ENCODE measurements at regions not wholly inside any gene's neighbourhood (a gene's known extent, or its start where the extent isn't known, plus 50 kb on each side); places are given as distances from the start of the nearest gene placed in this dataset.

- Histone ChIP-seq H3K4me1 (ENCODE audit: control insufficient read depth in 1 of 2, insufficient read depth in 2 of 2, low read length in 2 of 2) (peaks cover 0 to 4% of the 10 kb centered on the region in 2 donors), H3K27me3 (ENCODE audit: control insufficient read depth in 1 of 2, insufficient read depth in 2 of 2, low read length in 2 of 2) (no peaks in the 10 kb centered on the region), H3K9ac (ENCODE audit: low read depth in 1 of 2, low read length in 2 of 2) (no peak overlapping the region), H3K36me3 (ENCODE audit: control insufficient read depth in 1 of 2, insufficient read depth in 2 of 2, low read length in 2 of 2) (no peaks in the 10 kb centered on the region), H3K27ac (ENCODE audit: low read depth, low read length) (no peak overlapping the region), H3K9me3 (ENCODE audit: control insufficient read depth in 1 of 2, low read length in 2 of 2) (no peaks in the 10 kb centered on the region), H3K4me3 (ENCODE audit: low read depth in 1 of 2, low read length in 2 of 2) (no peak overlapping the region)
These were observed 281.0 kb upstream of the TBL1XR1 start for GRCh38 chr3:177478170-177478867.

- no peaks in the 10 kb centered on the region for H3K9me3 ChIP-seq (ENCODE audit: control insufficient read depth in 1 of 2, low read length in 2 of 2)
- H3K36me3 ChIP-seq (ENCODE audit: control insufficient read depth in 1 of 2, insufficient read depth in 2 of 2, low read length in 2 of 2), result no peaks in the 10 kb centered on the region
- no peaks in the 10 kb centered on the region for H3K27me3 ChIP-seq (ENCODE audit: control insufficient read depth in 1 of 2, insufficient read depth in 2 of 2, low read length in 2 of 2)
- H3K4me1 ChIP-seq (ENCODE audit: control insufficient read depth in 1 of 2, insufficient read depth in 2 of 2, low read length in 2 of 2), result peaks cover 0 to 4% of the 10 kb centered on the region in 2 donors
- no peak overlapping the region for H3K4me3 ChIP-seq (ENCODE audit: low read depth in 1 of 2, low read length in 2 of 2)
- H3K27ac ChIP-seq (ENCODE audit: low read depth, low read length), result no peak overlapping the region
- no peak overlapping the region for H3K9ac ChIP-seq (ENCODE audit: low read depth in 1 of 2, low read length in 2 of 2)
These were observed 282.3 kb upstream of the TBL1XR1 start for GRCh38 chr3:177479630-177480029.

- Histone ChIP-seq H3K9me3 (ENCODE audit: control insufficient read depth in 1 of 2, low read length in 2 of 2) (peaks cover 0 to 6% of the 10 kb centered on the region in 2 donors), H3K36me3 (ENCODE audit: control insufficient read depth in 1 of 2, insufficient read depth in 2 of 2, low read length in 2 of 2) (no peaks in the 10 kb centered on the region), H3K9ac (ENCODE audit: low read depth in 1 of 2, low read length in 2 of 2) (no peak overlapping the region), H3K4me3 (ENCODE audit: low read depth in 1 of 2, low read length in 2 of 2) (no peak overlapping the region), H3K4me1 (ENCODE audit: control insufficient read depth in 1 of 2, insufficient read depth in 2 of 2, low read length in 2 of 2) (no peaks in the 10 kb centered on the region), H3K27me3 (ENCODE audit: control insufficient read depth in 1 of 2, insufficient read depth in 2 of 2, low read length in 2 of 2) (no peaks in the 10 kb centered on the region), H3K27ac (ENCODE audit: low read depth, low read length) (no peak overlapping the region)
These were observed 284.0 kb upstream of the TBL1XR1 start for GRCh38 chr3:177481329-177481728.

GRCh38 chr3:177482048-177482691 is 284.9 kb upstream of the TBL1XR1 start:
- Histone ChIP-seq H3K27me3 (ENCODE audit: control insufficient read depth in 1 of 2, insufficient read depth in 2 of 2, low read length in 2 of 2) (no peaks in the 10 kb centered on the region), H3K4me1 (ENCODE audit: control insufficient read depth in 1 of 2, insufficient read depth in 2 of 2, low read length in 2 of 2) (no peaks in the 10 kb centered on the region), H3K36me3 (ENCODE audit: control insufficient read depth in 1 of 2, insufficient read depth in 2 of 2, low read length in 2 of 2) (no peaks in the 10 kb centered on the region), H3K9ac (ENCODE audit: low read depth in 1 of 2, low read length in 2 of 2) (no peak overlapping the region), H3K27ac (ENCODE audit: low read depth, low read length) (no peak overlapping the region), H3K4me3 (ENCODE audit: low read depth in 1 of 2, low read length in 2 of 2) (no peak overlapping the region), H3K9me3 (ENCODE audit: control insufficient read depth in 1 of 2, low read length in 2 of 2) (peaks cover 0 to 6% of the 10 kb centered on the region in 2 donors)

GRCh38 chr3:177483182-177483967 is 286.1 kb upstream of the TBL1XR1 start:
- Histone ChIP-seq H3K36me3 (ENCODE audit: control insufficient read depth in 1 of 2, insufficient read depth in 2 of 2, low read length in 2 of 2) (no peaks in the 10 kb centered on the region), H3K27me3 (ENCODE audit: control insufficient read depth in 1 of 2, insufficient read depth in 2 of 2, low read length in 2 of 2) (no peaks in the 10 kb centered on the region), H3K9me3 (ENCODE audit: control insufficient read depth in 1 of 2, low read length in 2 of 2) (peaks cover 0 to 6% of the 10 kb centered on the region in 2 donors), H3K27ac (ENCODE audit: low read depth, low read length) (no peak overlapping the region), H3K4me1 (ENCODE audit: control insufficient read depth in 1 of 2, insufficient read depth in 2 of 2, low read length in 2 of 2) (peaks cover 0 to 3% of the 10 kb centered on the region in 2 donors), H3K4me3 (ENCODE audit: low read depth in 1 of 2, low read length in 2 of 2) (no peak overlapping the region), H3K9ac (ENCODE audit: low read depth in 1 of 2, low read length in 2 of 2) (no peak overlapping the region)

GRCh38 chr3:177484206-177484605 is 286.9 kb upstream of the TBL1XR1 start:
- peaks cover 0 to 6% of the 10 kb centered on the region in 2 donors for H3K9me3 ChIP-seq (ENCODE audit: control insufficient read depth in 1 of 2, low read length in 2 of 2)
- no peak overlapping the region for H3K27ac ChIP-seq (ENCODE audit: low read depth, low read length)
- no peaks in the 10 kb centered on the region for H3K27me3 ChIP-seq (ENCODE audit: control insufficient read depth in 1 of 2, insufficient read depth in 2 of 2, low read length in 2 of 2)
- peaks cover 0 to 3% of the 10 kb centered on the region in 2 donors for H3K4me1 ChIP-seq (ENCODE audit: control insufficient read depth in 1 of 2, insufficient read depth in 2 of 2, low read length in 2 of 2)
- H3K4me3 ChIP-seq (ENCODE audit: low read depth in 1 of 2, low read length in 2 of 2), result no peak overlapping the region
- H3K9ac ChIP-seq (ENCODE audit: low read depth in 1 of 2, low read length in 2 of 2), result no peak overlapping the region
- no peaks in the 10 kb centered on the region for H3K36me3 ChIP-seq (ENCODE audit: control insufficient read depth in 1 of 2, insufficient read depth in 2 of 2, low read length in 2 of 2)

- no peaks in the 10 kb centered on the region for H3K36me3 ChIP-seq (ENCODE audit: control insufficient read depth in 1 of 2, insufficient read depth in 2 of 2, low read length in 2 of 2)
- H3K4me3 ChIP-seq (ENCODE audit: low read depth in 1 of 2, low read length in 2 of 2), result no peak overlapping the region
- peaks cover 0 to 3% of the 10 kb centered on the region in 2 donors for H3K4me1 ChIP-seq (ENCODE audit: control insufficient read depth in 1 of 2, insufficient read depth in 2 of 2, low read length in 2 of 2)
These were observed 287.6 kb upstream of the TBL1XR1 start for GRCh38 chr3:177484926-177485325.

GRCh38 chr3:177487635-177488186 is 290.4 kb upstream of the TBL1XR1 start:
- peaks cover 0 to 6% of the 10 kb centered on the region in 2 donors for H3K9me3 ChIP-seq (ENCODE audit: control insufficient read depth in 1 of 2, low read length in 2 of 2)
- H3K4me1 ChIP-seq (ENCODE audit: control insufficient read depth in 1 of 2, insufficient read depth in 2 of 2, low read length in 2 of 2), result peaks cover 0 to 3% of the 10 kb centered on the region in 2 donors
- no peak overlapping the region for H3K4me3 ChIP-seq (ENCODE audit: low read depth in 1 of 2, low read length in 2 of 2)
- no peaks in the 10 kb centered on the region for H3K27me3 ChIP-seq (ENCODE audit: control insufficient read depth in 1 of 2, insufficient read depth in 2 of 2, low read length in 2 of 2)
- no peak overlapping the region for H3K9ac ChIP-seq (ENCODE audit: low read depth in 1 of 2, low read length in 2 of 2)
- no peak overlapping the region for H3K27ac ChIP-seq (ENCODE audit: low read depth, low read length)
- H3K36me3 ChIP-seq (ENCODE audit: control insufficient read depth in 1 of 2, insufficient read depth in 2 of 2, low read length in 2 of 2), result no peaks in the 10 kb centered on the region

More at GRCh38 chr3:177484926-177485325, 287.6 kb upstream of the TBL1XR1 start:
- H3K9me3 ChIP-seq (ENCODE audit: control insufficient read depth in 1 of 2, low read length in 2 of 2), result peaks cover 0 to 6% of the 10 kb centered on the region in 2 donors
- no peaks in the 10 kb centered on the region for H3K27me3 ChIP-seq (ENCODE audit: control insufficient read depth in 1 of 2, insufficient read depth in 2 of 2, low read length in 2 of 2)
- no peak overlapping the region for H3K27ac ChIP-seq (ENCODE audit: low read depth, low read length)
- H3K9ac ChIP-seq (ENCODE audit: low read depth in 1 of 2, low read length in 2 of 2), result no peak overlapping the region

GRCh38 chr3:177488740-177489139 is 291.5 kb upstream of the TBL1XR1 start:
- no peaks in the 10 kb centered on the region for H3K36me3 ChIP-seq (ENCODE audit: control insufficient read depth in 1 of 2, insufficient read depth in 2 of 2, low read length in 2 of 2)
- peaks cover 0 to 6% of the 10 kb centered on the region in 2 donors for H3K9me3 ChIP-seq (ENCODE audit: control insufficient read depth in 1 of 2, low read length in 2 of 2)
- no peak overlapping the region for H3K9ac ChIP-seq (ENCODE audit: low read depth in 1 of 2, low read length in 2 of 2)
- no peak overlapping the region for H3K4me3 ChIP-seq (ENCODE audit: low read depth in 1 of 2, low read length in 2 of 2)
- H3K27ac ChIP-seq (ENCODE audit: low read depth, low read length), result no peak overlapping the region
- H3K27me3 ChIP-seq (ENCODE audit: control insufficient read depth in 1 of 2, insufficient read depth in 2 of 2, low read length in 2 of 2), result no peaks in the 10 kb centered on the region
- H3K4me1 ChIP-seq (ENCODE audit: control insufficient read depth in 1 of 2, insufficient read depth in 2 of 2, low read length in 2 of 2), result peaks cover 0 to 3% of the 10 kb centered on the region in 2 donors

- H3K27me3 ChIP-seq (ENCODE audit: control insufficient read depth in 1 of 2, insufficient read depth in 2 of 2, low read length in 2 of 2), result no peaks in the 10 kb centered on the region
- H3K9ac ChIP-seq (ENCODE audit: low read depth in 1 of 2, low read length in 2 of 2), result no peak overlapping the region
- no peak overlapping the region for H3K4me3 ChIP-seq (ENCODE audit: low read depth in 1 of 2, low read length in 2 of 2)
- peaks cover 0 to under 1% of the 10 kb centered on the region in 2 donors for H3K9me3 ChIP-seq (ENCODE audit: control insufficient read depth in 1 of 2, low read length in 2 of 2)
- H3K36me3 ChIP-seq (ENCODE audit: control insufficient read depth in 1 of 2, insufficient read depth in 2 of 2, low read length in 2 of 2), result no peaks in the 10 kb centered on the region
- peaks cover 0 to 3% of the 10 kb centered on the region in 2 donors for H3K4me1 ChIP-seq (ENCODE audit: control insufficient read depth in 1 of 2, insufficient read depth in 2 of 2, low read length in 2 of 2)
- H3K27ac ChIP-seq (ENCODE audit: low read depth, low read length), result no peak overlapping the region
These were observed 293.3 kb upstream of the TBL1XR1 start for GRCh38 chr3:177490626-177491025.

Data from duodenal mucosa (tissue), 2 donors.